K562 (cell line): ENCODE measurements at regions not wholly inside any gene's neighbourhood (a gene's known extent, or its start where the extent isn't known, plus 50 kb on each side); places are given as distances from the start of the nearest gene placed in this dataset.
A peak's percentile ranks its signal among the peaks of the same experiment; 100 is the strongest.

ENCODE experiments used
- ATAC-seq: fragments of 200-7000 bp; cut with Tn5 transposase; 3 replicates; pipeline ENCODE4 v1.9.1; 2020; ENCODE audit warnings: moderate library complexity
- BruUV-seq: library from RNA; stranded (reverse); fragments of 400-500 nt; replicated peaks from 2 replicates; lab custom pipeline; 2021; lab: Mats Ljungman, UMichigan
- CTCF ChIA-PET: fragments of 300-600 bp; formaldehyde crosslinking; extraction: SDS; loops from one replicate; lab custom pipeline; 2021; ENCODE audit warnings: low intra/inter-chr PET ratio; lab: Yijun Ruan, JAX
- POLR2A ChIA-PET: fragments of 300-600, 350-650 bp; sonication (Branson Sonifier 250); formaldehyde crosslinking; extraction: SDS; loops from one replicate; lab custom pipeline; 2021; ENCODE audit warnings: antibody characterized with exemption, inconsistent platforms; lab: Yijun Ruan, JAX
- DNase-seq, 4 experiments: peaks; one replicate each; pipeline versions ENCODE4 v3.0.0 to v3.0.0-alpha.2; 2011 to 2018; ENCODE audit warnings: low spot score in 3 of 4, mixed read lengths in 3 of 4; ENCODE audit errors: extremely low read depth in 1 of 4
- FAIRE-seq: peaks from 2 replicates; lab custom pipeline; 2011; peaks lifted over from hg19 to GRCh38; lab: Jason Lieb, UNC
- H2AFZ ChIP-seq: 2 replicates; pipeline ENCODE4 v1.6.0; 2011; ENCODE audit warnings: low read depth, low read length, control low read depth, inconsistent platforms
- H3K27ac ChIP-seq: fragments of 200-600 bp; 3 replicates; pipeline ENCODE4 v1.8.0; 2011; ENCODE audit warnings: low read depth, mild to moderate bottlenecking, control low read depth, inconsistent platforms, low read length, moderate library complexity, mixed read lengths; ENCODE audit errors: extremely low read depth
- H3K27me3 ChIP-seq, 2 experiments: fragments of 300-600 bp in 1 of 2; 2 replicates in 1 of 2; 3 replicates in 1 of 2; pipeline versions ENCODE4 v1.6.0 to v1.8.0; 2011; ENCODE audit warnings: inconsistent platforms in 2 of 2, low read length in 2 of 2, mild to moderate bottlenecking in 1 of 2, mixed read lengths in 1 of 2, moderate library complexity in 1 of 2; ENCODE audit not compliant: control insufficient read depth in 2 of 2, insufficient read depth in 2 of 2
- H3K36me3 ChIP-seq: fragments of 300-600 bp; 3 replicates; pipeline ENCODE4 v1.8.0; 2011; ENCODE audit warnings: mild to moderate bottlenecking, low read length, inconsistent platforms; ENCODE audit not compliant: control insufficient read depth, insufficient read depth
- H3K4me1 ChIP-seq, 2 experiments: fragments of 200-600 bp in 1 of 2; replicated peaks in 1 of 2; 2 replicates in 1 of 2; 3 replicates in 1 of 2; pipeline versions ENCODE4 v1.5.1 to v1.8.0; 2011; ENCODE audit warnings: inconsistent platforms in 2 of 2, low read length in 2 of 2, mild to moderate bottlenecking in 1 of 2, mixed read lengths in 1 of 2, moderate library complexity in 1 of 2; ENCODE audit not compliant: control insufficient read depth in 2 of 2, insufficient read depth in 2 of 2
- H3K4me2 ChIP-seq: 2 replicates; pipeline ENCODE4 v1.6.1; 2011; ENCODE audit warnings: low read length, control low read depth, inconsistent platforms, mixed read lengths; ENCODE audit not compliant: insufficient read depth
- H3K4me3 ChIP-seq: fragments of 200-600 bp; sonication (generic), shearing (Covaris generic); 2 replicates; pipeline ENCODE4 v1.5.1; 2016; ENCODE audit warnings: control low read depth, inconsistent platforms
- H3K79me2 ChIP-seq: fragments of 200-600 bp; 3 replicates; pipeline ENCODE4 v1.8.0; 2011; ENCODE audit warnings: low read length, inconsistent platforms; ENCODE audit not compliant: control insufficient read depth, insufficient read depth
- H3K9ac ChIP-seq, 2 experiments: 2 replicates each; pipeline versions ENCODE4 v1.6.0 to v1.6.1; 2011; ENCODE audit warnings: low read depth in 2 of 2, low read length in 2 of 2, control low read depth in 1 of 2, inconsistent platforms in 1 of 2, mild to moderate bottlenecking in 1 of 2, mixed read lengths in 1 of 2; ENCODE audit not compliant: insufficient read depth in 1 of 2
- H3K9me1 ChIP-seq: one replicate; pipeline ENCODE4 v1.6.0; 2011; ENCODE audit warnings: inconsistent platforms, mild to moderate bottlenecking, low read length, moderate library complexity; ENCODE audit not compliant: control insufficient read depth, insufficient read depth
- H3K9me3 ChIP-seq: replicated peaks from 2 replicates; pipeline ENCODE4 v1.5.1; 2011; ENCODE audit warnings: low read depth, low read length, inconsistent platforms; ENCODE audit not compliant: control insufficient read depth, insufficient read depth
- H4K20me1 ChIP-seq: replicated peaks from 2 replicates; pipeline ENCODE4 v1.6.1; 2011; ENCODE audit warnings: low read length, inconsistent platforms, mixed read lengths; ENCODE audit not compliant: control insufficient read depth, insufficient read depth
- HES1 ChIP-seq: fragments of 450-650 bp; IDR thresholded peaks from 2 replicates; pipeline ENCODE4 v1.6.1; 2016; ENCODE audit warnings: low read depth, mild to moderate bottlenecking, moderate library complexity
- MBD1 ChIP-seq: fragments of 250-450 bp; sonication (Bioruptor Pico); IDR thresholded peaks from 2 replicates; pipeline ENCODE4 v1.8.0; 2022; ENCODE audit warnings: inconsistent platforms
- MBD2 ChIP-seq: sonication (generic); IDR thresholded peaks from 2 replicates; pipeline ENCODE4 v1.6.1; 2016; ENCODE audit warnings: low read depth, borderline replicate concordance
- MECOM ChIP-seq: fragments of 250-450 bp; sonication (Bioruptor Pico); IDR thresholded peaks from 2 replicates; pipeline ENCODE4 v1.8.0; 2022; ENCODE audit warnings: inconsistent platforms
- NFIC ChIP-seq: fragments of 450-650 bp; IDR thresholded peaks from 2 replicates; pipeline ENCODE4 v1.6.1; 2017; ENCODE audit warnings: mild to moderate bottlenecking, inconsistent platforms
- NR1H2 ChIP-seq: sonication (generic); formaldehyde crosslinking; IDR thresholded peaks from 2 replicates; pipeline ENCODE4 v1.4.0; 2020; ENCODE audit warnings: mild to moderate bottlenecking, missing genetic modification reagents
- PBX2 ChIP-seq, 2 experiments: IDR thresholded peaks in 1 of 2; conservative IDR thresholded peaks in 1 of 2; 2 replicates each; pipeline ENCODE4 v1.6.1; 2016; ENCODE audit warnings: low read depth in 2 of 2, mild to moderate bottlenecking in 1 of 2, missing compliant biosample characterization in 1 of 2, missing genetic modification characterization in 1 of 2, moderate library complexity in 1 of 2
- ZNF134 ChIP-seq: fragments of 250-450 bp; sonication (Bioruptor Pico); conservative IDR thresholded peaks from 2 replicates; pipeline ENCODE4 v1.4.0; 2020
- WGBS: fragments of 100-300 bp; shearing (Covaris generic); methylation state at CpG from one replicate; pipeline ENCODE4 v1.1.6; 2016; ENCODE audit warnings: low coverage, mixed read lengths; ENCODE audit not compliant: insufficient coverage; ENCODE audit errors: missing lambda C conversion rate; 5-methylcytosine and 5-hydroxymethylcytosine counted together
- in situ Hi-C: fragments of 300-500 bp; cut with MboI; formaldehyde crosslinking; loops from 4 replicates; pipeline ENCODE4 v1.15.0; 2018; ENCODE audit warnings: inconsistent platforms, mixed read lengths
- intact Hi-C: fragments of 100-400 bp; cut with micrococcal nuclease; formaldehyde crosslinking; loops from 2 replicates; pipeline ENCODE4 v1.14.2; 2022

GRCh38 chr4:133574248-133574647 is 425.2 kb downstream of the PCDH10 start:
- 20% methylated on average over 1 of the region's 1 CpG for WGBS
- H3K9me1 ChIP-seq: no peaks in the 10 kb centered on the region
- no peak overlapping the region for H2AFZ ChIP-seq
- no peak overlapping the region for H3K9ac ChIP-seq
- no peaks in the 10 kb centered on the region for H4K20me1 ChIP-seq
- H3K4me2 ChIP-seq: no peak overlapping the region
- H3K9me3 ChIP-seq: no peaks in the 10 kb centered on the region; the same call in 1 of the 2 replicates
- no peaks in the 10 kb centered on the region; a peak in 1 of 5 replicates for H3K4me1 ChIP-seq
- POLR2A ChIA-PET: no interaction called here
- FAIRE-seq (no peak), DNase-seq (no peak), ATAC-seq (no peak)
- in situ Hi-C loops (no loop called here), intact Hi-C loops (no loop called here)
- BruUV-seq: no TSS peak
- TF ChIP-seq ZNF134 (CRISPR knock-in tag): peak; percentile 92
- TF ChIP-seq MECOM: no peak
- H3K4me3 ChIP-seq: no peak overlapping the region
- H3K36me3 ChIP-seq: no peaks in the 10 kb centered on the region
- H3K79me2 ChIP-seq: no peaks in the 10 kb centered on the region
- no peaks in the 10 kb centered on the region for H3K27me3 ChIP-seq
- CTCF ChIA-PET: no interaction called here
- no peak overlapping the region for H3K27ac ChIP-seq

GRCh38 chr4:133565379-133565778 is 416.3 kb downstream of the PCDH10 start:
- FAIRE-seq (no peak), DNase-seq (no peak), ATAC-seq (no peak)
- in situ Hi-C loops (no loop called here), intact Hi-C loops (no loop called here)
- Histone ChIP-seq H3K36me3 (no peaks in the 10 kb centered on the region), H3K9me1 (no peaks in the 10 kb centered on the region), H3K9me3 (no peaks in the 10 kb centered on the region), H3K79me2 (no peaks in the 10 kb centered on the region), H3K27me3 (no peaks in the 10 kb centered on the region), H3K4me3 (no peak overlapping the region), H2AFZ (no peak overlapping the region), H3K4me1 (no peaks in the 10 kb centered on the region), H3K9ac (no peak overlapping the region), H3K4me2 (no peak overlapping the region), H3K27ac (no peak overlapping the region), H4K20me1 (no peaks in the 10 kb centered on the region)
- BruUV-seq: no TSS peak
- TF ChIP-seq NR1H2 (CRISPR knock-in tag) (no peak), MBD1 (no peak), NFIC (0 out of 2 replicates have a peak, but pooled peaks have one; percentile 13), HES1 (no peak), PBX2 (CRISPR knock-in tag; IDR thresholded peaks at IDR 0.05; ENCODE audit: low read depth) (no peak), PBX2 (tag; conservative IDR thresholded peaks at IDR 0.05; ENCODE audit: low read depth) (peak; percentile 52; the same call in 1 of the 2 replicates), MBD2 (no peak)
- CTCF ChIA-PET: no interaction called here
- POLR2A ChIA-PET: no interaction called here
- 0% methylated on average over 1 of the region's 1 CpG for WGBS
